CD14-positive monocyte (primary cell): ENCODE measurements at regions not wholly inside any gene's neighbourhood (a gene's known extent, or its start where the extent isn't known, plus 50 kb on each side); places are given as distances from the start of the nearest gene placed in this dataset.

Experiments used
- DNase-seq, 3 donors: peaks; one replicate each; pipeline ENCODE4 v3.0.0-alpha.2; 2011 to 2022
- H2AFZ ChIP-seq: 2 replicates; pipeline ENCODE4 v1.6.0; 2012; ENCODE audit warnings: mild to moderate bottlenecking, low read depth, low read length, inconsistent platforms; ENCODE audit not compliant: insufficient read depth, poor library complexity, severe bottlenecking
- H3K27ac ChIP-seq, 2 donors: 1 replicate in 1 of 2; 2 replicates in 1 of 2; pipeline ENCODE4 v1.5.1; 2012 to 2013; ENCODE audit warnings: low read length in 2 of 2, control low read depth in 1 of 2, inconsistent platforms in 1 of 2, low read depth in 1 of 2, mild to moderate bottlenecking in 1 of 2
- H3K27me3 ChIP-seq, 2 donors: one replicate each; pipeline versions ENCODE4 v1.6.0 to v1.6.1; 2011 to 2013; ENCODE audit warnings: low read length in 2 of 2; ENCODE audit not compliant: control insufficient read depth in 2 of 2, insufficient read depth in 2 of 2
- H3K36me3 ChIP-seq, 2 donors: replicated peaks in 1 of 2; 1 replicate in 1 of 2; 2 replicates in 1 of 2; pipeline versions ENCODE4 v1.5.1 to v1.6.1; 2012 to 2013; ENCODE audit warnings: low read length in 2 of 2, control low read depth in 1 of 2, inconsistent platforms in 1 of 2, mild to moderate bottlenecking in 1 of 2; ENCODE audit not compliant: insufficient read depth in 2 of 2, control insufficient read depth in 1 of 2
- H3K4me1 ChIP-seq, 2 donors: 1 replicate in 1 of 2; 2 replicates in 1 of 2; pipeline versions ENCODE4 v1.5.1 to v1.6.1; 2012 to 2013; ENCODE audit warnings: low read length in 2 of 2, control low read depth in 1 of 2, inconsistent platforms in 1 of 2, mild to moderate bottlenecking in 1 of 2, moderate library complexity in 1 of 2; ENCODE audit not compliant: insufficient read depth in 2 of 2, control insufficient read depth in 1 of 2
- H3K4me2 ChIP-seq: replicated peaks from 2 replicates; pipeline ENCODE3; 2012; ENCODE audit warnings: low read length, moderate library complexity, mild to moderate bottlenecking; ENCODE audit not compliant: poor library complexity, severe bottlenecking; ENCODE audit errors: extremely low read depth
- H3K4me3 ChIP-seq, 3 experiments: fragments of 200-600 bp in 1 of 3; sonication (generic) in 1 of 3; replicated peaks in 1 of 3; 1 replicate in 2 of 3; 2 replicates in 1 of 3; pipeline ENCODE4 v1.5.1; 2011 to 2013; ENCODE audit warnings: low read length in 3 of 3, mild to moderate bottlenecking in 3 of 3, control low read depth in 2 of 3, low read depth in 2 of 3, inconsistent platforms in 1 of 3, moderate library complexity in 1 of 3
- H3K79me2 ChIP-seq: 2 replicates; pipeline ENCODE4 v1.6.0; 2012; ENCODE audit warnings: mild to moderate bottlenecking, control low read depth, inconsistent platforms, low read length, moderate library complexity; ENCODE audit not compliant: insufficient read depth
- H3K9ac ChIP-seq: 2 replicates; pipeline ENCODE4 v1.6.0; 2017; ENCODE audit warnings: low read length, mild to moderate bottlenecking; ENCODE audit not compliant: insufficient read depth, poor library complexity, severe bottlenecking
- H3K9me3 ChIP-seq, 2 donors: replicated peaks in 1 of 2; 1 replicate in 1 of 2; 2 replicates in 1 of 2; pipeline versions ENCODE4 v1.5.1 to v1.6.1; 2012 to 2013; ENCODE audit warnings: low read length in 2 of 2, control low read depth in 1 of 2; ENCODE audit not compliant: control insufficient read depth in 1 of 2, insufficient read depth in 1 of 2
- H4K20me1 ChIP-seq: 2 replicates; pipeline ENCODE4 v1.6.0; 2012; ENCODE audit warnings: mild to moderate bottlenecking, low read length, control low read depth, moderate library complexity; ENCODE audit not compliant: insufficient read depth
- H3K27ac Mint-ChIP-seq, 7 donors: one replicate each; pipeline ENCODE4 v1.8.0; 2020; ENCODE audit warnings: mild to moderate bottlenecking in 7 of 7, mixed read lengths in 7 of 7, moderate library complexity in 6 of 7, inconsistent platforms in 2 of 7
- H3K27me3 Mint-ChIP-seq, 3 donors: one replicate each; pipeline ENCODE4 v1.8.0; 2021 to 2022; ENCODE audit warnings: low read depth in 3 of 3, mild to moderate bottlenecking in 3 of 3, mixed read lengths in 3 of 3, moderate library complexity in 3 of 3, inconsistent platforms in 1 of 3
- H3K36me3 Mint-ChIP-seq, 2 donors: one replicate each; pipeline ENCODE4 v1.8.0; 2020; ENCODE audit warnings: mixed read lengths in 2 of 2, inconsistent platforms in 1 of 2, mild to moderate bottlenecking in 1 of 2
- H3K4me1 Mint-ChIP-seq: one replicate; pipeline ENCODE4 v1.8.0; 2020; ENCODE audit warnings: mild to moderate bottlenecking, mixed read lengths
- H3K4me3 Mint-ChIP-seq, 2 donors: one replicate each; pipeline ENCODE4 v1.8.0; 2020; ENCODE audit warnings: mild to moderate bottlenecking in 2 of 2, mixed read lengths in 2 of 2, moderate library complexity in 1 of 2
- H3K9me3 Mint-ChIP-seq, 7 donors: one replicate each; pipeline ENCODE4 v1.8.0; 2020 to 2022; ENCODE audit warnings: mixed read lengths in 7 of 7, mild to moderate bottlenecking in 6 of 7, moderate library complexity in 6 of 7, inconsistent platforms in 2 of 7
- WGBS: methylation state at CpG from one replicate; pipeline ENCODE4 v1.1.5; 2013; ENCODE audit warnings: missing lambda C conversion rate; ENCODE audit not compliant: insufficient coverage; 5-methylcytosine and 5-hydroxymethylcytosine counted together
- intact Hi-C, 2 donors: fragments of 100-400 bp; cut with micrococcal nuclease; formaldehyde crosslinking; loops; one replicate each; pipeline versions ENCODE4 v1.15.0 to v1.15.1; 2023
- TF ChIP-seq, protein P1 (sequence below): fragments of 200-600 bp; IDR thresholded peaks from one replicate; pipeline ENCODE4 v1.8.0; 2022; ENCODE audit warnings: antibody characterized with exemption, mild to moderate bottlenecking

- no peak for DNase-seq
- H3K36me3 ChIP-seq: no peaks in the 10 kb centered on the region
- H3K4me3 ChIP-seq: no peak overlapping the region
- H3K9me3 ChIP-seq: no peaks in the 10 kb centered on the region
- H3K79me2 ChIP-seq: no peaks in the 10 kb centered on the region
- no peaks in the 10 kb centered on the region for H3K36me3 Mint-ChIP-seq
- H3K27me3 Mint-ChIP-seq: peaks cover 0 to 2% (median 2%) of the 10 kb centered on the region in 3 donors
- no peaks in the 10 kb centered on the region for H4K20me1 ChIP-seq
- H2AFZ ChIP-seq: no peak overlapping the region
- H3K4me1 Mint-ChIP-seq: no peaks in the 10 kb centered on the region
- TF ChIP-seq, protein P1, sequence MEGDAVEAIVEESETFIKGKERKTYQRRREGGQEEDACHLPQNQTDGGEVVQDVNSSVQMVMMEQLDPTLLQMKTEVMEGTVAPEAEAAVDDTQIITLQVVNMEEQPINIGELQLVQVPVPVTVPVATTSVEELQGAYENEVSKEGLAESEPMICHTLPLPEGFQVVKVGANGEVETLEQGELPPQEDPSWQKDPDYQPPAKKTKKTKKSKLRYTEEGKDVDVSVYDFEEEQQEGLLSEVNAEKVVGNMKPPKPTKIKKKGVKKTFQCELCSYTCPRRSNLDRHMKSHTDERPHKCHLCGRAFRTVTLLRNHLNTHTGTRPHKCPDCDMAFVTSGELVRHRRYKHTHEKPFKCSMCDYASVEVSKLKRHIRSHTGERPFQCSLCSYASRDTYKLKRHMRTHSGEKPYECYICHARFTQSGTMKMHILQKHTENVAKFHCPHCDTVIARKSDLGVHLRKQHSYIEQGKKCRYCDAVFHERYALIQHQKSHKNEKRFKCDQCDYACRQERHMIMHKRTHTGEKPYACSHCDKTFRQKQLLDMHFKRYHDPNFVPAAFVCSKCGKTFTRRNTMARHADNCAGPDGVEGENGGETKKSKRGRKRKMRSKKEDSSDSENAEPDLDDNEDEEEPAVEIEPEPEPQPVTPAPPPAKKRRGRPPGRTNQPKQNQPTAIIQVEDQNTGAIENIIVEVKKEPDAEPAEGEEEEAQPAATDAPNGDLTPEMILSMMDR: no peak
- no peaks in the 10 kb centered on the region for H3K27me3 ChIP-seq
- H3K4me3 Mint-ChIP-seq: no peak overlapping the region
- intact Hi-C loops: no loop called here
- peaks cover 0 to 13% (median 3%) of the 10 kb centered on the region in 7 donors for H3K9me3 Mint-ChIP-seq
- no peaks in the 10 kb centered on the region for H3K4me1 ChIP-seq
- H3K27ac ChIP-seq: no peak overlapping the region
- no peak overlapping the region for H3K27ac Mint-ChIP-seq
- no peak overlapping the region for H3K9ac ChIP-seq
- 95% methylated on average over 3 of the region's 5 CpGs for WGBS
- H3K4me2 ChIP-seq: no peak overlapping the region
These were observed 148.5 kb downstream of the GDAP2 start for GRCh38 chr1:117780687-117781475.

- H3K9me3 ChIP-seq: no peaks in the 10 kb centered on the region
- H3K4me2 ChIP-seq: no peak overlapping the region
- H3K9ac ChIP-seq: no peak overlapping the region
- no peaks in the 10 kb centered on the region for H3K4me1 ChIP-seq
- no peak overlapping the region for H3K4me3 Mint-ChIP-seq
- TF ChIP-seq, protein P1: no peak
- peaks cover 2 to 3% (median 2%) of the 10 kb centered on the region in 3 donors for H3K27me3 Mint-ChIP-seq
- H4K20me1 ChIP-seq: no peaks in the 10 kb centered on the region
- no peaks in the 10 kb centered on the region for H3K36me3 Mint-ChIP-seq
- peaks cover 0 to 11% (median 4%) of the 10 kb centered on the region in 7 donors for H3K9me3 Mint-ChIP-seq
- WGBS: 100% methylated on average over 1 of the region's 4 CpGs
- H3K27me3 ChIP-seq: no peaks in the 10 kb centered on the region
- no peaks in the 10 kb centered on the region for H3K79me2 ChIP-seq
- no peak for DNase-seq
- no peak overlapping the region for H2AFZ ChIP-seq
- intact Hi-C loops: no loop called here
- no peaks in the 10 kb centered on the region for H3K4me1 Mint-ChIP-seq
- no peak overlapping the region for H3K27ac ChIP-seq
- no peak overlapping the region for H3K27ac Mint-ChIP-seq
- H3K4me3 ChIP-seq: no peak overlapping the region
- H3K36me3 ChIP-seq: no peaks in the 10 kb centered on the region
These were observed 147.4 kb downstream of the GDAP2 start for GRCh38 chr1:117782056-117782455.
